ENCODE measurements at regions not wholly inside any gene's neighbourhood (a gene's known extent, or its start where the extent isn't known, plus 50 kb on each side); places are given as distances from the start of the nearest gene placed in this dataset.

DNA sequence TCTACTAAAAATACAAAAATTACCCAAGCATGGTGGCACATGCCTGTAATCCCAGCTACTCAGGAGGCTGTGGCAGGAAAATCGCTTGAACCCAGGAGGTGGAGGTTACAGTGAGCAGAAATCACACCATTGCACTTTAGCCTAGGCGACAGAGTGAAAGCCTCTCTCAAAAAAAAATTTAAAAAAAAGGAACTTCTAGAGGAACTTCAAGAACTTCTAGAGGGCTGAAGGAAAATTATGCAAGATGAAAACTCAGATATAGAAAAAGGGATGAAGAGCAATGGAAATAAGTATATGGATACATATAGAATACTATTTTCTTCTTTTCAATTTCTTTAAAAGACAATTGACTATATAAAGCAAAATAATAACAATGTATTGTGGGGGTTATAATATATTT, 51.2 kb upstream of the PRR5 start:
- Histone ChIP-seq H3K4me1 (ENCODE audit: low read depth) (no peaks in the 10 kb centered on the region), H3K36me3 (ENCODE audit: low read depth) (no peaks in the 10 kb centered on the region), H3K9me3 (no peaks in the 10 kb centered on the region), H3K4me3 (no peak overlapping the region)
- intact Hi-C loops (cut with DNase I, micrococcal nuclease), result no loop called here
- no peak for TF ChIP-seq CTCF (IDR thresholded peaks at IDR 0.05)
- DNase-seq, result no peak
- no peak for ATAC-seq

DNA sequence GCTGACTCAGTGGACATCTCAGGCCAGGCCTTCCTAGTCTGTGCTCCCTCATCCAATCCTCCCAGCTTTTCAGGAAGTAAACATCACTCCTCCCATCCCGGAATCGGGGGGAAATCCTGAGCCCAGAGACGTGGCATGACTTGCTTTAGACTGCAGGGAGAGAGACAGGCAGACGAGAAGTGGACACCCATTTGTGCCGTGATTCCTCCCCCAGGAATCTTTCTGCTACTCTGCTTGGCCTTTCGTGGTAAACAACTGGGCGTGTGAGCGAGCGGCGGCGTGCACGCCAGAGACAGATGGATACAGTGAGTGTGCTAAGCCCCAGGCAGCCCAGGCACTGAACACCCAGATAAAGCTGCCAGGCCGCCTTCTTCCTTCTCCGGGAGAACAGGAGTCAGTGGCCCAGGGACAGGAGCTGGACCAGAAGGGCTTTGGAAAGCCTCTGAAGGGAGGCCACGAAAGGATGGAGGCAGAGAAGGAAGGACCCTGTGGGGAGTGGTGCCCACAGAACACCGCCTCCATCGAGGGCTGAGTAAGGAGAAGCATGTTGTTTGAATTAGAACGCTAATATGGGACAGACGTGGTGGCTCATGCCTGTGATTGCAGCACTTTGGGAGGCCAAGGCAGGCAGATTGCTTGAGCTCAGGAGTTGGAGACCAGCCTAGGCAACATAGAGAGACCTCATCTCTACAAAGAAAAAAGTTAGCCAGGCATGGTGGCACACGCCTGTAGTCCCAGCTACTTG, 53.0 kb upstream of the PRR5 start:
- no peak for TF ChIP-seq CTCF (IDR thresholded peaks at IDR 0.05)

DNA sequence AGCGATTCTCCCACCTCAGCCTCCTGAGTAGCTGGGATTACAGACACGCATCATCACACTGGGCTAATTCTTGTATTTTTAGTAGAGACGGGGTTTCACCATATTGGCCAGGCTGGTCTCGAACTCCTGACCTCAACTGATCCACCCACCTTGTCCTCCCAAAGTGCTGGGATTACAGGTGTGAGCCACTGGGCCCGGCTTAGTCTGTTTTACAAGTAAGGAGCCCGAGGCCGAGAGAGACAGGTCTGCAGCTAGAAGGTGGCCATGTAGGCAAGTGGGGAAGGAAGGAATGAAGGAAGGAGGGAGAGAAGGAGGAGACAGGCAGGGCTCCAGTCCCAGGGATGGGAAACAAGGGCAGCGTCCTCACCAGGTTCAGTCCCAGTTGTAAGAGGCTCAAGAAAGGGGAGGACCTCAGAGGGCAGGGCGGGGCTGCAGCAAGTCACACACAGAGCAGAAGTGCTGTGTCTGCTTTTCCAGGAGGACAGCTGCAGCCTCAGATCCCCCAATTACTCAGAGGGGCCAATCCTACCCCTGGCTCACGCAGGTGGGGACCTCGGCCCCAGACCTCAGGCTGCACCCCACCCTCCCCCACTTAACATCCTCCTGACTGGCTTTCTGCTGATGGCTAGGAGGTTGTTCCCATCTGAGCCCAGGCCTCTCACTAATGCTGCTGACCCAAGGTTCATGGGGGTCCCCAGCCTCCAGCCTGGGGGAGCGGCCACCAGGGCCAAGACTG, 53.8 kb upstream of the PRR5 start:
- H3K36me3 ChIP-seq (ENCODE audit: low read depth), result no peaks in the 10 kb centered on the region
- TF ChIP-seq CTCF (IDR thresholded peaks at IDR 0.05), result no peak
- H3K4me1 ChIP-seq (ENCODE audit: low read depth), result no peaks in the 10 kb centered on the region
- DNase-seq (no peak), ATAC-seq (peak; percentile 56)
- H3K4me3 ChIP-seq, result no peak overlapping the region
- intact Hi-C loops (cut with DNase I, micrococcal nuclease), result no loop called here
- H3K9me3 ChIP-seq, result no peaks in the 10 kb centered on the region

More for the DNA sequence above, 53.0 kb upstream of the PRR5 start:
- ATAC-seq (peak; percentile 69), DNase-seq (peak in 2 of 3 donors; percentile 54 to 65)
- intact Hi-C loops (cut with DNase I, micrococcal nuclease), result no loop called here
- Histone ChIP-seq H3K4me1 (ENCODE audit: low read depth) (no peaks in the 10 kb centered on the region), H3K9me3 (no peaks in the 10 kb centered on the region), H3K4me3 (no peak overlapping the region), H3K36me3 (ENCODE audit: low read depth) (no peaks in the 10 kb centered on the region)

DNA sequence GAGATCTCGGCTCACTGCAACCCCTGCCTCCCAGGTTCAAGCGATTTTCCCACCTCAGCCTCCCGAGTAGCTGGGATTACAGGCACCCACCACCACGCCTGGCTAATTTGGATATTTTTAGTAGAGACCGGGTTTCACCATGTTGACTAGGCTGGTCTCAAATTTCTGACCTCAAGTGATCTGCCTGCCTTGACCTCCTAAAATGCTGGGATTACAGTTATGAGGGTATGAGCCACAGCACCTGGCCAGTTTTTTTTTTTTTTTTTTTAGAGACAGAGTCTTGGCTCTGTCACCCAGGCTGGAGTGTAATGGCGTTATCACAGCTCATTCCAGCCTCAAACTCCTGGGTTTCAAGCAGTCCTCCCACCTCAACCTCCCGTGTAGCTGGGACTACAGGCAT, 54.9 kb upstream of the PRR5 start:
- no peaks in the 10 kb centered on the region for H3K36me3 ChIP-seq (ENCODE audit: low read depth)
- DNase-seq (no peak), ATAC-seq (no peak)
- no peaks in the 10 kb centered on the region for H3K9me3 ChIP-seq
- no peaks in the 10 kb centered on the region for H3K4me1 ChIP-seq (ENCODE audit: low read depth)
- no peak overlapping the region for H3K4me3 ChIP-seq
- TF ChIP-seq CTCF (IDR thresholded peaks at IDR 0.05), result no peak
- intact Hi-C loops (cut with DNase I, micrococcal nuclease), result no loop called here

GRCh38 chr22:44646668-44647067, 55.3 kb upstream of the PRR5 start:
- TF ChIP-seq CTCF (IDR thresholded peaks at IDR 0.05), result no peak
- DNase-seq (no peak), ATAC-seq (no peak)
- H3K36me3 ChIP-seq (ENCODE audit: low read depth), result no peaks in the 10 kb centered on the region
- no peaks in the 10 kb centered on the region for H3K4me1 ChIP-seq (ENCODE audit: low read depth)
- no peak overlapping the region for H3K4me3 ChIP-seq
- H3K9me3 ChIP-seq, result no peaks in the 10 kb centered on the region
- intact Hi-C loops (cut with DNase I, micrococcal nuclease), result no loop called here
